ENCODE measurements at regions not wholly inside any gene's neighbourhood (a gene's known extent, or its start where the extent isn't known, plus 50 kb on each side); places are given as distances from the start of the nearest gene placed in this dataset.

DNA sequence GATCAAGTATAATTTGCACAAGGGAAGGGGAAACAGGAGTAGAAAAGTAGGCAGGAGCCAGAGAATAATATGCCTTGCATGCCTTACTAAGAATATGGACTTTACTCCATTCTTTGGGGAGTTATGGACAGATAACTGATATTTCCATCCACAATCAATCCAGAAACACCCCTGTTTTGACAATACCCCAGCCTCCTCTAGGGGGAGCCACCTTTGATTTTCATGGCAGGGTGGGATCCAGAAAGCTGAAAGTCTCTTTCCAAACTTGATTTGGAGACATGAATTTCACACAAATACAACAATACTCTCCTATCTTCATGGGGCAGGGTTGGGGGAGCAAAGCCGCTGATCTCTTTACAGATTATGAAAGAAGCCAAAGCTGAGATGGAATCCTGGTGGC is 404.1 kb downstream of the FOXA2 start:
- no peak for ATAC-seq
- Histone ChIP-seq H3K27ac (ENCODE audit: low read length) (no peak overlapping the region), H3K4me3 (ENCODE audit: low read length) (no peak overlapping the region), H4K20me1 (ENCODE audit: low read length) (no peaks in the 10 kb centered on the region), H3K9me2 (replicated peaks; ENCODE audit: low read length) (no peaks in the 10 kb centered on the region), H3K9me3 (ENCODE audit: low read length) (no peaks in the 10 kb centered on the region), H3K4me1 (ENCODE audit: insufficient read depth, low read length) (no peaks in the 10 kb centered on the region), H3F3A (ENCODE audit: low read length, unreplicated experiment) (no peaks in the 10 kb centered on the region), H2AFZ (ENCODE audit: low read length) (no peak overlapping the region), H3K4me2 (ENCODE audit: low read length) (no peak overlapping the region), H3K27me3 (ENCODE audit: low read length) (no peaks in the 10 kb centered on the region), H3K9ac (ENCODE audit: low read length) (no peak overlapping the region), H3K79me2 (ENCODE audit: low read length) (no peaks in the 10 kb centered on the region), H3K36me3 (ENCODE audit: low read depth, low read length) (no peaks in the 10 kb centered on the region)
- CTCF ChIA-PET, result no interaction called here
- no TSS peak for BruUV-seq (replicated peaks)
- TF ChIP-seq, protein P1, sequence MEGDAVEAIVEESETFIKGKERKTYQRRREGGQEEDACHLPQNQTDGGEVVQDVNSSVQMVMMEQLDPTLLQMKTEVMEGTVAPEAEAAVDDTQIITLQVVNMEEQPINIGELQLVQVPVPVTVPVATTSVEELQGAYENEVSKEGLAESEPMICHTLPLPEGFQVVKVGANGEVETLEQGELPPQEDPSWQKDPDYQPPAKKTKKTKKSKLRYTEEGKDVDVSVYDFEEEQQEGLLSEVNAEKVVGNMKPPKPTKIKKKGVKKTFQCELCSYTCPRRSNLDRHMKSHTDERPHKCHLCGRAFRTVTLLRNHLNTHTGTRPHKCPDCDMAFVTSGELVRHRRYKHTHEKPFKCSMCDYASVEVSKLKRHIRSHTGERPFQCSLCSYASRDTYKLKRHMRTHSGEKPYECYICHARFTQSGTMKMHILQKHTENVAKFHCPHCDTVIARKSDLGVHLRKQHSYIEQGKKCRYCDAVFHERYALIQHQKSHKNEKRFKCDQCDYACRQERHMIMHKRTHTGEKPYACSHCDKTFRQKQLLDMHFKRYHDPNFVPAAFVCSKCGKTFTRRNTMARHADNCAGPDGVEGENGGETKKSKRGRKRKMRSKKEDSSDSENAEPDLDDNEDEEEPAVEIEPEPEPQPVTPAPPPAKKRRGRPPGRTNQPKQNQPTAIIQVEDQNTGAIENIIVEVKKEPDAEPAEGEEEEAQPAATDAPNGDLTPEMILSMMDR (conservative IDR thresholded peaks at IDR 0.05; ENCODE audit: low read depth, low read length), result peak; percentile 59
- no peak for TF ChIP-seq EZH2phosphoT487 (IDR thresholded peaks at IDR 0.05; ENCODE audit: borderline replicate concordance, low read length)
- DNase-seq, result no peak
- POLR2A ChIA-PET (ENCODE audit: unreplicated experiment), result no interaction called here
- intact Hi-C loops (cut with micrococcal nuclease), result no loop called here

DNA sequence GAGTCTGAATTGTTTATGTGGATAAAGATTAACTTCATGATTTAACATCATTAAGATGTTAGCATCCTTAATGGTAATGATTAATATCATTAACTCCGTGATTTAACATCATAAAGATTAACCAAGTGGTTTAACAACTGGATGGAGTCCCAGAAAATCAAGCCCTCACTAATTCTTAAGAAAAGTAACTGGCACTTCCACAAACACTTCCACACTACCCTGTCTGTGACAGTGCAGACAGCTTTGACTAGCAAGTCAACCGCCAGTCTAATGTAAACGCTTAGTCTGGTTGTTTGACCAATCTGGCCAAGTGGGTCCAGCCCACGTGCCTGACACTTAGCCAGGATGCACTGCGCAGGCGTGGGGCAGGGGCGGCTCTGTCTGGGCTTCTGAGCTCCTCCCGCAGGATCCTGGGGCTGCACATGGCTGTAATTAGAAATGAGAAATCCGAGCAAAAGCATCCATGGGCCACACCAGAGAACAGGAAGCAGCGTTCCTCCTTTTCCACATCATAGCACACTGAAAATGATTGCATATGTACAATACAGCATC is 424.2 kb downstream of the FOXA2 start:
- H3K79me2 ChIP-seq (ENCODE audit: low read length), result no peaks in the 10 kb centered on the region
- H3K9me3 ChIP-seq (ENCODE audit: low read length), result no peaks in the 10 kb centered on the region
- BruUV-seq (replicated peaks), result no TSS peak
- DNase-seq, result no peak
- TF ChIP-seq, protein P1 (conservative IDR thresholded peaks at IDR 0.05; ENCODE audit: low read depth, low read length), result no peak
- TF ChIP-seq EZH2phosphoT487 (IDR thresholded peaks at IDR 0.05; ENCODE audit: borderline replicate concordance, low read length), result no peak
- ATAC-seq, result no peak
- no peak overlapping the region for H3K27ac ChIP-seq (ENCODE audit: low read length)
- H3K4me3 ChIP-seq (ENCODE audit: low read length), result no peak overlapping the region
- H3K4me2 ChIP-seq (ENCODE audit: low read length), result no peak overlapping the region
- H3K4me1 ChIP-seq (ENCODE audit: insufficient read depth, low read length), result no peaks in the 10 kb centered on the region
- CTCF ChIA-PET, result no interaction called here
- no peak overlapping the region for H2AFZ ChIP-seq (ENCODE audit: low read length)
- no peaks in the 10 kb centered on the region for H3K36me3 ChIP-seq (ENCODE audit: low read depth, low read length)
- peaks cover 82% of the 10 kb centered on the region for H3K27me3 ChIP-seq (ENCODE audit: low read length)
- H3F3A ChIP-seq (ENCODE audit: low read length, unreplicated experiment), result no peaks in the 10 kb centered on the region
- no peaks in the 10 kb centered on the region for H4K20me1 ChIP-seq (ENCODE audit: low read length)
- intact Hi-C loops (cut with micrococcal nuclease), result no loop called here
- no peak overlapping the region for H3K9ac ChIP-seq (ENCODE audit: low read length)
- POLR2A ChIA-PET (ENCODE audit: unreplicated experiment), result no interaction called here
- H3K9me2 ChIP-seq (replicated peaks; ENCODE audit: low read length), result no peaks in the 10 kb centered on the region

DNA sequence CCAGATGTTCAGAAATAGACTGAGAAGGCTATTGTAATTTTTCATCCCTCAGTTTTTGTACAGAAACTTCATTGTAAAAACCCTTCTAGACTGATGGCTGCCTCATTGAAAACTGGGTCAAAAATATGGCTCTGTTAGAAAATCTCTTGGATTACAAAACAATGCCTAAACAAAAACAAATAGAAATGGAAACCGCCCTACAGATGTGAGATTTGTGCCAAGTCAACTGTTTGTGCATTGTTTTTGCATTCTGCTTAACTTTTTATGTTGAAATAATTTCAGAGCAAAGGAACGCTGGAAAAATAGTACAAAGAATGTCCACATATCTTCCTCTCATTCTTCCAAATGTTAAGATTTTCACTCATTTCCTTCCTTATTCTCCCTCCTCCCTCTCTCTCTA is 425.1 kb downstream of the FOXA2 start:
- ATAC-seq (no peak), DNase-seq (no peak)
- Histone ChIP-seq H3K36me3 (ENCODE audit: low read depth, low read length) (no peaks in the 10 kb centered on the region), H3K27me3 (ENCODE audit: low read length) (peaks cover 87% of the 10 kb centered on the region), H3K27ac (ENCODE audit: low read length) (no peak overlapping the region), H3K4me2 (ENCODE audit: low read length) (no peak overlapping the region), H3K9me2 (replicated peaks; ENCODE audit: low read length) (no peaks in the 10 kb centered on the region), H3K9ac (ENCODE audit: low read length) (no peak overlapping the region), H3K79me2 (ENCODE audit: low read length) (no peaks in the 10 kb centered on the region), H3F3A (ENCODE audit: low read length, unreplicated experiment) (no peaks in the 10 kb centered on the region), H3K4me3 (ENCODE audit: low read length) (no peak overlapping the region), H3K4me1 (ENCODE audit: insufficient read depth, low read length) (no peaks in the 10 kb centered on the region), H2AFZ (ENCODE audit: low read length) (no peak overlapping the region), H4K20me1 (ENCODE audit: low read length) (no peaks in the 10 kb centered on the region), H3K9me3 (ENCODE audit: low read length) (no peaks in the 10 kb centered on the region)
- intact Hi-C loops (cut with micrococcal nuclease), result no loop called here
- TF ChIP-seq EZH2 (IDR thresholded peaks at IDR 0.05; ENCODE audit: low read length, unreplicated experiment) (no peak), EZH2phosphoT487 (IDR thresholded peaks at IDR 0.05; ENCODE audit: borderline replicate concordance, low read length) (no peak)
- TF ChIP-seq, protein P1 (conservative IDR thresholded peaks at IDR 0.05; ENCODE audit: low read depth, low read length), result no peak
- CTCF ChIA-PET, result no interaction called here
- POLR2A ChIA-PET (ENCODE audit: unreplicated experiment), result no interaction called here
- no TSS peak for BruUV-seq (replicated peaks)

Data from PC-3 (cell line).